Lower leg skin (tissue), 4 donors: ENCODE measurements at regions not wholly inside any gene's neighbourhood (a gene's known extent, or its start where the extent isn't known, plus 50 kb on each side); places are given as distances from the start of the nearest gene placed in this dataset.

Experiments used
- DNase-seq, 2 donors: peaks; one replicate each; pipeline ENCODE4 v3.0.0-alpha.2; 2019; ENCODE audit warnings: low spot score in 2 of 2
- H3K4me3 ChIP-seq: fragments of 200-600 bp; sonication (generic); 2 replicates; pipeline ENCODE4 v1.5.1; 2017; ENCODE audit warnings: mild to moderate bottlenecking, low read depth; ENCODE audit not compliant: poor library complexity, severe bottlenecking
- CTCF ChIP-seq, 3 donors: fragments of 450-650 bp; IDR thresholded peaks; one replicate each; pipeline ENCODE4 v1.5.1; 2016; ENCODE audit warnings: antibody characterized with exemption in 3 of 3, mild to moderate bottlenecking in 3 of 3, moderate library complexity in 2 of 3
- POLR2A ChIP-seq, 2 donors: fragments of 450-650 bp; IDR thresholded peaks; one replicate each; pipeline ENCODE4 v1.6.1; 2016 to 2017; ENCODE audit warnings: antibody characterized with exemption in 2 of 2, mild to moderate bottlenecking in 1 of 2, moderate library complexity in 1 of 2
- WGBS, 2 donors: methylation state at CpG; one replicate each; pipeline ENCODE4 v1.1.5; 2018; 5-methylcytosine and 5-hydroxymethylcytosine counted together
- intact Hi-C: fragments of 100-400 bp; cut with DNase I; formaldehyde crosslinking; loops from one replicate; pipeline ENCODE4 v1.15.0; 2023; ENCODE audit warnings: low total_unique reads

GRCh38 chr10:108850138-108850854, 1073.0 kb downstream of the XPNPEP1 start:
- TF ChIP-seq CTCF (IDR thresholded peaks at IDR 0.05) (no peak), POLR2A (IDR thresholded peaks at IDR 0.05) (no peak)
- H3K4me3 ChIP-seq: no peak overlapping the region
- DNase-seq: no peak
- 84 to 95% methylated on average over 1 of the region's 1 CpG for WGBS, 2 donors
- intact Hi-C loops: no loop called here

GRCh38 chr10:108849688-108850087, 1073.6 kb downstream of the XPNPEP1 start:
- no peak for DNase-seq
- TF ChIP-seq POLR2A (IDR thresholded peaks at IDR 0.05) (no peak), CTCF (IDR thresholded peaks at IDR 0.05) (no peak)
- WGBS, 2 donors: 80 to 87% methylated on average over 2 of the region's 2 CpGs
- intact Hi-C loops: no loop called here
- no peak overlapping the region for H3K4me3 ChIP-seq

GRCh38 chr10:108849186-108849585, 1074.1 kb downstream of the XPNPEP1 start:
- intact Hi-C loops: no loop called here
- no peak overlapping the region for H3K4me3 ChIP-seq
- TF ChIP-seq CTCF (IDR thresholded peaks at IDR 0.05): no peak
- TF ChIP-seq POLR2A (IDR thresholded peaks at IDR 0.05): no peak
- no peak for DNase-seq

GRCh38 chr10:108848046-108848445, 1075.3 kb downstream of the XPNPEP1 start:
- WGBS, 2 donors: 18 to 29% methylated on average over 1 of the region's 1 CpG
- TF ChIP-seq POLR2A (IDR thresholded peaks at IDR 0.05) (no peak), CTCF (IDR thresholded peaks at IDR 0.05) (no peak)
- no peak overlapping the region for H3K4me3 ChIP-seq
- DNase-seq: no peak
- intact Hi-C loops: no loop called here

- TF ChIP-seq POLR2A (IDR thresholded peaks at IDR 0.05): no peak
- TF ChIP-seq CTCF (IDR thresholded peaks at IDR 0.05): no peak
- 77% methylated on average over 3 of the region's 3 CpGs for WGBS, 2 donors
Observed at GRCh38 chr10:108840944-108841343, 1082.4 kb downstream of the XPNPEP1 start.

GRCh38 chr10:108836362-108836761, 1086.9 kb downstream of the XPNPEP1 start:
- WGBS, 2 donors: 79 to 84% methylated on average over 5 of the region's 5 CpGs
- DNase-seq: no peak
- H3K4me3 ChIP-seq: no peak overlapping the region
- intact Hi-C loops: no loop called here
- no peak for TF ChIP-seq CTCF (IDR thresholded peaks at IDR 0.05)
- TF ChIP-seq POLR2A (IDR thresholded peaks at IDR 0.05): no peak

More at GRCh38 chr10:108840944-108841343, 1082.4 kb downstream of the XPNPEP1 start:
- intact Hi-C loops: no loop called here
- DNase-seq: no peak
- no peak overlapping the region for H3K4me3 ChIP-seq
